IMR-90 (cell line): ENCODE measurements at regions not wholly inside any gene's neighbourhood (a gene's known extent, or its start where the extent isn't known, plus 50 kb on each side); places are given as distances from the start of the nearest gene placed in this dataset.

ENCODE experiments used
- ATAC-seq: fragments of 200-7000 bp; cut with Tn5 transposase; 2 replicates; pipeline ENCODE4 v1.9.1; 2020; ENCODE audit warnings: low read depth, mild to moderate bottlenecking, moderate library complexity
- BruUV-seq: library from RNA; stranded (reverse); fragments of 400-500 nt; replicated peaks from 2 replicates; lab custom pipeline; 2021; lab: Mats Ljungman, UMichigan
- CTCF ChIA-PET: fragments of 300-600 bp; formaldehyde crosslinking; extraction: SDS; loops from one replicate; lab custom pipeline; 2021; ENCODE audit warnings: antibody characterized with exemption; lab: Yijun Ruan, JAX
- POLR2A ChIA-PET: fragments of 300-600 bp; sonication (Branson Sonifier 250); formaldehyde crosslinking; loops from one replicate; lab custom pipeline; 2022; ENCODE audit warnings: antibody characterized with exemption; ENCODE audit not compliant: unreplicated experiment; lab: Charles Lee
- DNase-seq: peaks from one replicate; pipeline ENCODE4 v3.0.0; 2013
- H2AFZ ChIP-seq: replicated peaks from 2 replicates; pipeline ENCODE3; 2013; ENCODE audit warnings: low read length, mild to moderate bottlenecking; ENCODE audit not compliant: poor library complexity
- H2AK5ac ChIP-seq: 2 replicates; pipeline ENCODE4 v1.6.1; 2013; ENCODE audit warnings: low read depth, low read length, inconsistent platforms
- H2AK9ac ChIP-seq: replicated peaks from 2 replicates; pipeline ENCODE3; 2013; ENCODE audit warnings: mild to moderate bottlenecking, low read depth, low read length, moderate library complexity; ENCODE audit not compliant: poor library complexity
- H2BK120ac ChIP-seq: 2 replicates; pipeline ENCODE4 v1.6.1; 2013; ENCODE audit warnings: low read depth, low read length, inconsistent platforms
- H2BK15ac ChIP-seq: 3 replicates; pipeline ENCODE4 v1.6.1; 2013; ENCODE audit warnings: low read depth, low read length, inconsistent platforms
- H2BK20ac ChIP-seq: 2 replicates; pipeline ENCODE4 v1.6.1; 2013; ENCODE audit warnings: low read depth, mild to moderate bottlenecking, inconsistent platforms, low read length, moderate library complexity
- H2BK5ac ChIP-seq: 2 replicates; pipeline ENCODE4 v1.6.1; 2013; ENCODE audit warnings: mild to moderate bottlenecking, low read depth, low read length, inconsistent platforms; ENCODE audit not compliant: poor library complexity, severe bottlenecking
- H3K14ac ChIP-seq: replicated peaks from 2 replicates; pipeline ENCODE4 v1.6.1; 2013; ENCODE audit warnings: low read depth, low read length, inconsistent platforms
- H3K18ac ChIP-seq: 2 replicates; pipeline ENCODE4 v1.6.1; 2013; ENCODE audit warnings: low read depth, low read length, control low read depth
- H3K23ac ChIP-seq: 2 replicates; pipeline ENCODE4 v1.6.1; 2013; ENCODE audit warnings: low read depth, low read length, inconsistent platforms
- H3K27ac ChIP-seq: 2 replicates; pipeline ENCODE4 v1.5.1; 2013; ENCODE audit warnings: mild to moderate bottlenecking, control low read depth, low read length; ENCODE audit not compliant: insufficient read depth
- H3K27me3 ChIP-seq: 2 replicates; pipeline ENCODE4 v1.6.1; 2013; ENCODE audit warnings: low read length; ENCODE audit not compliant: control insufficient read depth, insufficient read depth
- H3K36me3 ChIP-seq: 2 replicates; pipeline ENCODE4 v1.6.1; 2013; ENCODE audit warnings: low read length, mixed read lengths; ENCODE audit not compliant: control insufficient read depth, insufficient read depth
- H3K4ac ChIP-seq: 2 replicates; pipeline ENCODE4 v1.6.1; 2013; ENCODE audit warnings: low read depth, low read length, inconsistent platforms
- H3K4me1 ChIP-seq: 2 replicates; pipeline ENCODE4 v1.6.1; 2013; ENCODE audit warnings: low read length, mixed read lengths; ENCODE audit not compliant: control insufficient read depth, insufficient read depth
- H3K4me2 ChIP-seq: 2 replicates; pipeline ENCODE4 v1.6.1; 2013; ENCODE audit warnings: low read depth, mild to moderate bottlenecking, control low read depth, low read length, moderate library complexity
- H3K4me3 ChIP-seq: 2 replicates; pipeline ENCODE4 v1.5.1; 2013; ENCODE audit warnings: low read depth, mild to moderate bottlenecking, control low read depth, low read length, moderate library complexity; ENCODE audit not compliant: insufficient read depth
- H3K56ac ChIP-seq: 2 replicates; pipeline ENCODE4 v1.6.1; 2013; ENCODE audit warnings: low read length, inconsistent platforms; ENCODE audit not compliant: insufficient read depth; ENCODE audit errors: extremely low read depth
- H3K79me1 ChIP-seq, 2 experiments: 2 replicates each; pipeline ENCODE4 v1.6.1; 2013; ENCODE audit warnings: low read length in 2 of 2, inconsistent platforms in 1 of 2, low read depth in 1 of 2
- H3K9ac ChIP-seq: 2 replicates; pipeline ENCODE4 v1.6.1; 2013; ENCODE audit warnings: low read depth, low read length, control low read depth
- H3K9me1 ChIP-seq: 2 replicates; pipeline ENCODE4 v1.6.1; 2013; ENCODE audit warnings: low read length, inconsistent platforms; ENCODE audit not compliant: insufficient read depth
- H3K9me3 ChIP-seq: 2 replicates; pipeline ENCODE4 v1.6.1; 2013; ENCODE audit warnings: low read length; ENCODE audit not compliant: control insufficient read depth, insufficient read depth
- H4K20me1 ChIP-seq: 2 replicates; pipeline ENCODE4 v1.6.1; 2013; ENCODE audit warnings: low read length, inconsistent platforms; ENCODE audit not compliant: insufficient read depth
- H4K5ac ChIP-seq: 2 replicates; pipeline ENCODE4 v1.6.1; 2013; ENCODE audit warnings: mild to moderate bottlenecking, low read depth, low read length, control low read depth
- H4K8ac ChIP-seq, 2 experiments: 2 replicates each; pipeline ENCODE4 v1.6.1; 2013; ENCODE audit warnings: low read depth in 2 of 2, low read length in 2 of 2, control low read depth in 1 of 2, inconsistent platforms in 1 of 2
- H4K91ac ChIP-seq: 2 replicates; pipeline ENCODE4 v1.6.1; 2013; ENCODE audit warnings: low read depth, low read length, inconsistent platforms; ENCODE audit not compliant: insufficient read depth
- BHLHE40 ChIP-seq: fragments of 150-350 bp; IDR thresholded peaks from 2 replicates; pipeline ENCODE4 v1.6.1; 2016; ENCODE audit warnings: mild to moderate bottlenecking, low read depth, low read length
- CEBPB ChIP-seq: IDR thresholded peaks from 2 replicates; pipeline ENCODE4 v1.6.1; 2012; ENCODE audit warnings: low read depth, low read length, improper control_type of control experiment
- CHD1 ChIP-seq: IDR thresholded peaks from 2 replicates; pipeline ENCODE4 v1.6.1; 2012; ENCODE audit warnings: low read depth, low read length, improper control_type of control experiment
- CTCF ChIP-seq: conservative IDR thresholded peaks from 2 replicates; pipeline ENCODE4 v1.5.1; 2012; ENCODE audit warnings: mild to moderate bottlenecking, low read depth, low read length, improper control_type of control experiment
- ELK1 ChIP-seq: fragments of 150-350 bp; IDR thresholded peaks from 2 replicates; pipeline ENCODE4 v1.6.1; 2016; ENCODE audit warnings: low read depth, mild to moderate bottlenecking, low read length, moderate library complexity, borderline replicate concordance
- FOS ChIP-seq: fragments of 150-350 bp; IDR thresholded peaks from 2 replicates; pipeline ENCODE4 v1.6.1; 2016; ENCODE audit warnings: low read depth, low read length
- MAZ ChIP-seq: IDR thresholded peaks from 2 replicates; pipeline ENCODE4 v1.6.1; 2012; ENCODE audit warnings: low read depth, mild to moderate bottlenecking, low read length, improper control_type of control experiment, moderate library complexity, borderline replicate concordance
- MXI1 ChIP-seq: IDR thresholded peaks from 2 replicates; pipeline ENCODE4 v1.6.1; 2012; ENCODE audit warnings: low read depth, mild to moderate bottlenecking, low read length, moderate library complexity, borderline replicate concordance
- NFE2L2 ChIP-seq: fragments of 150-350 bp; IDR thresholded peaks from 2 replicates; pipeline ENCODE4 v1.6.1; 2016; ENCODE audit warnings: low read depth, mild to moderate bottlenecking, low read length
- POLR2A ChIP-seq: IDR thresholded peaks from 2 replicates; pipeline ENCODE4 v1.6.1; 2012; ENCODE audit warnings: mild to moderate bottlenecking, low read depth, low read length
- RAD21 ChIP-seq: IDR thresholded peaks from 2 replicates; pipeline ENCODE4 v1.6.1; 2012; ENCODE audit warnings: low read length, improper control_type of control experiment
- RCOR1 ChIP-seq: IDR thresholded peaks from 2 replicates; pipeline ENCODE4 v1.6.1; 2012; ENCODE audit warnings: mild to moderate bottlenecking, low read length, improper control_type of control experiment; ENCODE audit not compliant: insufficient replicate concordance
- RFX5 ChIP-seq: IDR thresholded peaks from 2 replicates; pipeline ENCODE4 v1.8.0; 2012; ENCODE audit warnings: low read depth, mild to moderate bottlenecking, low read length, moderate library complexity
- SMC3 ChIP-seq: fragments of 150-350 bp; IDR thresholded peaks from 2 replicates; pipeline ENCODE4 v1.6.1; 2016; ENCODE audit warnings: low read depth, mild to moderate bottlenecking, antibody characterized with exemption, low read length, moderate library complexity
- USF2 ChIP-seq: fragments of 150-350 bp; IDR thresholded peaks from 2 replicates; pipeline ENCODE4 v1.6.1; 2017; ENCODE audit warnings: mild to moderate bottlenecking, antibody characterized with exemption, low read length, low read depth
- WGBS, 2 experiments: methylation state at CpG; one replicate each; pipeline versions ENCODE4 v1.1.5 to v1.1.7; 2013; ENCODE audit warnings: missing lambda C conversion rate in 2 of 2; ENCODE audit not compliant: insufficient read length in 1 of 2; ENCODE audit errors: extremely low coverage in 2 of 2; 5-methylcytosine and 5-hydroxymethylcytosine counted together
- dilution Hi-C: fragments of 300-500 bp; cut with HindIII; formaldehyde crosslinking; loops from one replicate; pipeline ENCODE4 v1.14.3; 2018; ENCODE audit warnings: low sequenced_read_pairs; ENCODE audit not compliant: unreplicated experiment
- in situ Hi-C: fragments of 300-500 bp; cut with MboI; formaldehyde crosslinking; loops from 3 replicates; pipeline ENCODE4 v1.14.3; 2019; ENCODE audit warnings: low sequenced_read_pairs, inconsistent platforms, mixed read lengths
- intact Hi-C: fragments of 100-400 bp; cut with micrococcal nuclease; formaldehyde crosslinking; loops from 2 replicates; pipeline ENCODE4 v1.10.0; 2022

- dilution Hi-C loops (no loop called here), in situ Hi-C loops (no loop called here), intact Hi-C loops (no loop called here)
- Histone ChIP-seq H3K27ac (no peak overlapping the region), H3K79me1 (no peaks in the 10 kb centered on the region), H3K4me2 (no peak overlapping the region), H3K36me3 (no peaks in the 10 kb centered on the region), H3K27me3 (no peaks in the 10 kb centered on the region), H3K9me1 (no peaks in the 10 kb centered on the region), H3K4me1 (no peaks in the 10 kb centered on the region), H2AFZ (no peak overlapping the region), H3K56ac (no peak overlapping the region), H2AK5ac (no peak overlapping the region), H4K20me1 (no peaks in the 10 kb centered on the region), H3K18ac (no peak overlapping the region), H2BK5ac (no peak overlapping the region), H2BK120ac (no peak overlapping the region), H3K4ac (no peak overlapping the region), H2BK15ac (no peak overlapping the region), H3K9ac (no peak overlapping the region), H2AK9ac (no peak overlapping the region), H4K5ac (no peak overlapping the region), H2BK20ac (no peak overlapping the region), H3K14ac (no peak overlapping the region), H3K23ac (no peak overlapping the region), H3K9me3 (no peaks in the 10 kb centered on the region), H4K8ac (no peak overlapping the region), H3K4me3 (no peak overlapping the region), H4K91ac (no peak overlapping the region)
- ATAC-seq (no peak), DNase-seq (no peak)
- ChIA-PET CTCF (no interaction called here), POLR2A (no interaction called here)
- no CpG with 5 or more reads among the region's 3 CpGs for WGBS, 2 experiments
- TF ChIP-seq FOS (no peak), CTCF (no peak), RCOR1 (no peak), POLR2A (no peak), CHD1 (no peak), SMC3 (no peak), RAD21 (no peak), ELK1 (no peak), BHLHE40 (no peak), USF2 (no peak), MAZ (no peak), MXI1 (no peak), NFE2L2 (no peak), CEBPB (no peak), RFX5 (no peak)
- BruUV-seq = no TSS peak
These were observed 304.7 kb upstream of the ROBO2 start for GRCh38 chr3:76735152-76735551.
